Middle frontal gyrus (tissue), 1 donor: ENCODE measurements at regions not wholly inside any gene's neighbourhood (a gene's known extent, or its start where the extent isn't known, plus 50 kb on each side); places are given as distances from the start of the nearest gene placed in this dataset.
"Not testable (repeated sequence)": the region's sequence is repeated elsewhere in the genome, so short reads cannot be mapped to it uniquely, and the experiment has no call there.

Source experiments
- DNase-seq: peaks from one replicate; pipeline ENCODE4 v3.0.0-alpha.2; 2015; ENCODE audit warnings: low spot score; ENCODE audit errors: extremely low spot score

DNA sequence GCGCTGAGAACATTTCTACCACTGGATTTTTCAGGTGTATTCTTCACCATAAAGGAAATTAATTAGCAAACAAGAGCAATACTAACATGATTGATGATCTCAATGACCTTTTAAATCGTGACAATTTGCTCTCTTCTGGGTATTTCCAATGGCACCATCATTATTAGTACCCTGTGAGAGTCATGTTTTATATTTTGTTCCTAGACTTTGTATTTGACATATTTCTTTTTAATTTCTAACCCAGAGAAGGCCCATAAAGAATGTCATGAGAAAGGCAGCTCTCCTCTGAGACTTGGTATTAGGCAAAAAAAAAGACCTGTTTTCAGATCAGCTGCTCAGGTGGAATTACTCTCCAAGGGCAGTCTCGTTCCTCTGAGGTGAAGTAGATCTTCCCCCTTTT lies 1253.4 kb downstream of the ROBO2 start:
- no peak for DNase-seq

GRCh38 chr3:78304115-78304514 lies 1264.2 kb downstream of the ROBO2 start:
- DNase-seq: no peak

DNA sequence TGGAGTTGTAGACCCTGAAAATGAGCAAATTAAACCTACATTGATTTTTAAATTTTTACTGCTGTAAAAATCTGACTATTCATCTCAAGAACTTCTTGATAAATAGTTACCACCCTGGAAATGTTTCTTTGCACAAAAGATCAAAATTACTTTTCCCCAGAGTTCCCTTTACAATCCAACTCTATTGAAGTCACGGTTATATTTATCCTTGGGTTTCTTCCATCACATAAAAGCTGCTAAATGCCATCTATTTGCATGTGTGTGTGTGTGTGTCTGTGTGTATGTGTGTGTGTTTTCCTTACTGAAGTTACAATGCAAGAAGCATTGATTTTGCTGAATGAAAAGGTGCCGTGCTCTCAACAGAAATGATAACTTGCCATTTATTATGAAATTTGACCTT lies 1273.0 kb downstream of the ROBO2 start:
- DNase-seq: no peak

DNA sequence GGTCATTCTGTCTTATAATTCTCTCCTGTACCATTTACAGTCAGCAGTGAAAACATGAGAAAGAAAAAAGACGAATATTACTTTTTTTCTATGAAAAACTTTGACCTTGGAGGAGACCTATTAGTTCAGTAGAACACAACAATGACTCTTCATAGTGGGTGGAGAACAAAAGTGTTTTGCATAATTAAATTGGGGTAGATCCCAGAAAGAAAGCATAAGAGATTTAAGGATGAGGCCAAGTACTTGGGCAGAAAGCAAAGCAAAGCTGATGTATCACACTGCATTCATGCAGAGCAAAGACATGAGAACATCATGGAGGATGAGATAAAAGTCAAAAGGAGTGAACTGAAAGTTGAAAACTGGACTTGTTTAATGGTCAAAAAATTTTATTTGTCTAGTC lies 1273.4 kb downstream of the ROBO2 start:
- no peak for DNase-seq

DNA sequence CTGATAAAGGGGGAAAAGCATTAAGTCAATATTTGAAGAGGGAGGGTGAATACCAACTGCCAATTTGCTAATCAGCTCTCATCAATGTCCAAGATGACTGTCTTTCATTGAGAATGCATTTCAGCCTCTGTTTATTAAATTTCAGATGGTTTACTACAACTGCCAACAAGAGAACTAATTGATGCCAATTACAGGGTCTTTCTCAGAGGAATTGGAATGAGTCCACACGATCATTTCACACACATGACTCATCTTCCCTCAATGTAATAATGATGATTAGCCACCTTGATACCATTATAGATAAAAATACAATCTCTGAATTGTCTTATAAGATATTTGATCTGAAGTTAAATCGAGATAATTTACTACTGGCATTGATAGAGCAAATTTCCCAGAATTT lies 1274.4 kb downstream of the ROBO2 start:
- DNase-seq: no peak

DNA sequence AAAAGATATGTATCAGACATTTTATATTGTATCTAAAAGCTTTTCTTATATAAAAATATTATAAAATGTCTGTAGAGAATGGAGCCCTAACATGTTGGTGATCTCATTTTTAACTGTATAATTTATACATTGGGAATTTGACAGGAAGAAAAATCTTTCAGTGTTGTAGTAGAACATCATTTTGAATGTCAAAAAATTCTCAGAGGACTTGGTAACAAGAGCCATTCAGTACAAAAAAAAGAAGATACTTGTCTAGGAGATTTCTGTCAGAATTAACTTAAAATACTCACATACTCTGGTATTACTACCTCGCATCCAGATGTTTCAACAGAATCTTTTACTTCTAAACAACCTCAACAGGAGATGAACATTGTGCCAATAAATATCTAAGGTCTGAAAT lies 1277.9 kb downstream of the ROBO2 start:
- DNase-seq: no peak

DNA sequence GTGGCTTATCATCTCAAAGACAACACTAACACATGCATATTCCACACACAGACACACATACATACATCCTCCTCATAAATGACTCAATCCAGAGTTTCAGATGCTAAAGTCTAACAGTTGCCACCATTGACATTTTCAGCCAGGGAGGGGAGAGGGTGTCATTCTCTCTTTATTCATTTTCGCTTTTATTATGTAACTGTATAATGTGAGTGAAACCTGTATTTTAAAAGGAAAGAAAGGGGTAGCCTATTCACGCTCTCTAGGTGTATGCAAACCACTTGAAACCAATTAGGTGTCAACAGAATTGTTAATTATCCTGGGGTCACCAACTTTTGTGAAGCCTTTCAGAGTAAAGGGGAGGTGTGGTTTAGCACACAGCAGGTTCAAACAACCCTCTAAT lies 1282.9 kb downstream of the ROBO2 start:
- no peak for DNase-seq

GRCh38 chr3:78337801-78338211 lies 1297.9 kb downstream of the ROBO2 start:
- no peak for DNase-seq

DNA sequence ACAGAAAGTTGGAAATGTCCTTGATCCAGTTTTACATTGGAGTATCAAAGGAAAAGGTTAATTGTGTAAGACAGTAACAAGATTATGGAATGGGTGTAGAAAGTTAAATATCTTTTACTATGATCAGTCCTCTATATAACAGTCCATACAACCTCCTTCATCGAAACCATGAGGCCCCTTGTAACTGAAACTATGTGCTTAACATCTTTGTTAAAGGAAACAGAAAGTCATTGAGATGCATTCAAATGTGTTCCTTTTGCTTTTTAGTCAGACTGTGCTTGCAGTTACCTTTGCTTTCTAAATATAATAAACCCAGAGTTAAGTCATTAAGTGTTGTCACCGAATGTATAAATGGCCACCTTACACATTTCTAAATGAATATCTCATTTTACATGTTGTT lies 1298.5 kb downstream of the ROBO2 start:
- no peak for DNase-seq

GRCh38 chr3:78343221-78343620 lies 1303.3 kb downstream of the ROBO2 start:
- no peak for DNase-seq

- DNase-seq: not testable (repeated sequence)
Observed at GRCh38 chr3:78344267-78344666, 1304.4 kb downstream of the ROBO2 start.

DNA sequence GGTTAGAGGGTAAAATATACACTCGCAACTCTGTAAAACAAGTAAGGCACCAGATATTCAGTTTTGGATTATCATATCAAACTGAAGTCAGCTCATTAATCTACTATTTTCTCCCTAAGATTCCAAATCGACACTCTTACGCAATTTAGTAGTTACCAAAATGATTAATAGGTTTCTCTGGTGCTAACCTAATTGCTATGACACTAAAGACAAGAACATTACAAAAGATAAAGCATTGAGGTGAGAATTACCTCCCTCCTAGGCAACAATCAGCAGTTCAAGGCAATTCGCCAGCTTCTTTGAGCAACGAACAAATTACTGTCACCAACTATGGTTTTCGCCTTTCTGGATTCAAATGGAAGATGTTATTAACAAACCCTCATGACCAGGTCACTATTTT lies 1305.0 kb downstream of the ROBO2 start:
- DNase-seq: no peak

DNA sequence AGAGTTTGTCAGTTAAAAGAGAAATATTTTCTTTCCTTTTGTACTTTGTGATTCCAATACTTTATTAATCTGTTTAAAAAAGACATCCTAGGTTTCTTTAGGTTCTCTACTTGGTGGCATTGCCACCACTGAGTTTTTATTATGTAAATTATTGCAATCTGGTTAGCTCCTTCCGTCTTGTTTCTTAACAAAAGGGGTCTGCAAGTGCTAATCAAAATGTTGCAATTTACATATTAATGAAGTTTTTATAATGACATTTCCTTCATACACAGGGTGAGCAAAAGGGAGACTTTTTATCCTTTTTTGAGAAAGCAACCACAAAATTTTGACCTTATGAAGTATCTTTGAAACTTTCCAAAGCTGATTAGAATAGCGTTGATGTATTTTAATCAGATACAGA lies 1307.3 kb downstream of the ROBO2 start:
- DNase-seq: no peak

DNA sequence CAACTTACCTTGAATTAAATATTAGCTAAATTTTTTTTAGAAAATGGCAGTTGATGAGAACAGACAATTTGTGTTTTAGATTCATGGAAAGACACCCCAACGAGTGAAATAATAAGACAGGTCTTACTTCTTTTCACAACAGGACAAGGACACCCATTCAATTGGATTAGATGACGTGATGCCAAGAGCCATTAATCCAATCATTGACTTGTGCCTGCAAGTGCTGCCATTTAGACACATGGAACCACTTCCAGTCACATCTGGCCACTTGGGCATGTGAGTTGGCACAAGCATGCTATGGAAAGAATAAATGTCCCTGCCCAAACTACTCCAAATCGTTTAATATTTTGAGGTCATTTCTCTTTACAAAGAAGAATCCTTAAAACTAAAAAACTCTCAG lies 1308.8 kb downstream of the ROBO2 start:
- DNase-seq: no peak

DNA sequence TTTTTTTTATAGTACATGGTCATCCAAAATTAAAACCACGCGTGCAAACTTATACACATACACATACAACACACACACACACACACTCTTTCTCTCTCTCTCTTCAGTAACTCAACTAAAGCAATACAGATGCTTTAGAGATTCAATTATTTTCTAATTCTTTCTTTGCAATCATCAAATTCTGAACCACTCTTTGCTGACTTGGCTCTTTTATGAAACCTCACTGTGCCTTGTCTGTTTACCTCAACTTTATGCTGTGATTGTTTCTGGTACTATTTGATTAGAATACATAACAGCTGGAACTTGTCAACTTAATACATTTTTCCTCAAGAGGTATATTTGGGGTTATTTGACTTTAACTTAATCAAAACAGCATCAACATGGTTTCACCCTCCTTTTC lies 1309.7 kb downstream of the ROBO2 start:
- no peak for DNase-seq

DNA sequence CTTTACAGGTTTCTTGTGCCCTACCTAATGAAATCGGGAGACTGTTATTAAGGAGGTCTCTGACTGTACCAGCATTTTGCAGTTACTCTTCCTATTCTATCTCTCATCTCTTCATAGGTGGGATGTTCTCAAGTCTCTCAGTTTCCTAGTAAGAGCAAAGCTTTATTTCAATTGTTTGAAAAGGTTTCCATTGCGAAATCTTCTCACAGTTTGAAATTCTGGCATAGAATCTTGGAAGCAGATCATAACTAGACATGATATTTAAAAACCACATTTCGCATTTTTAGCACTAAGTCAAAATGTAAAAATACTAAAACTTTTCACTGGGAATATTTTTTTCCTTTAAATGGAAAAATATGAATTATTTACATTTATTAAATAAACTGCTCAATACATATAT lies 1311.4 kb downstream of the ROBO2 start:
- no peak for DNase-seq

- no peak for DNase-seq
Observed at GRCh38 chr3:78353231-78353630, 1313.3 kb downstream of the ROBO2 start.

- no peak for DNase-seq
Observed at GRCh38 chr3:78360849-78361248, 1321.0 kb downstream of the ROBO2 start.

- no peak for DNase-seq
Observed at GRCh38 chr3:78368636-78369345, 1328.9 kb downstream of the ROBO2 start.

DNA sequence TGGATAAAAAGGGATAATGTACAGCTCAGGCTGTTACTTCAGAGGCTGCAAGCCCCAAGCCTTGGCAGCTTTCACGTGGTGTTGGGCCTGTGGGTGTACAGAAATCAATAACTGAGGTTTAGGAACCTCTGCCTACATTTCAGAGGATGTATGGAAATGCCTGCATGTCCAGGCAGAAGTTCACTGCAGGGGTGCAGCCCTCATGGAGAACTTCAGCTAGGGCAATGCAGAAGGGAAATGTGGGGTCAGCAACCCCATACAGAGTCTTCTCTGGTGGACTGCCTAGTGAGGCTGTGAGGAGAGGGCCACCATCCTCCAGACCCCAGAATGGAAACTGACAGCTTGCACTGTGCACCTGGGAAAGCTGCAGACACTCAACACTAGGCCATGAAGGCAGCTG lies 1350.3 kb downstream of the ROBO2 start:
- no peak for DNase-seq

DNA sequence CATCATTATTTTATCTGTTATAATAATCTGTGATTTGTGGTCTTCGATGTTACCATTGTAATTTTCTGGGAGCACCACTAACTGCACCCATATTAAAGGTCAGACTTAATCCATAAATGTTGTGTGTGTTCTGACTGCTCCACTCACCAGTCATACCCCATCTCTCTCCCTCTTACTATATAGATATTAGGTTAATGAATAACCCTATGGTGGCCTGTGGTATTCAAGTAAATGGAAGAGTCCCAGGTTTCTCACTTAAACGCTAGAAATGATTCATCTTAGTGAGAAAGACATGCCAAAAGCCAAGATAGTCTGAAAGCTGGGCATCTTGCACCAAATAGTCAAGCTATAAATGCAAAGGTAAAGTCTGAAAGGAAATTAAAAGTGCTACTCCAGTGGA lies 1358.5 kb downstream of the ROBO2 start:
- no peak for DNase-seq

- DNase-seq: no peak
Observed at GRCh38 chr3:78402720-78403119, 1362.8 kb downstream of the ROBO2 start.

DNA sequence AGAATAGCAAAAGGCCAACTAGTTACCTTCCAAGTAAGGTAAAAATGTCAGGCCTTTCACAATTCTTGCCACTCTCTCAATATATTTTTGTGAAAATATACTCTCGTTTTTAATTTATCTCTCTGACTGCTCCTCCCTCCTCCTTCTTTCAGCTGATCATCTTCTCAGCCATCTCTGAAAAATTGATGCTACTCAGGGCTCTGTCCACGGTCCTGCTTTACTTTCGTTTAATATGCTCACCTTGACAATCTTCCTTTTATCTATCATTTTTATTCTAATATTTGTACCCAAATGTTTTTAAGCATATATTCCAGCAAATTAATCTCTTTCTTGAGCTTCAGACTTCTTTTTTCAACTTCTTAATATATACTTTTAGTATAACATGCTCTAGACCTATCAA lies 1362.1 kb downstream of the ROBO1 start:
- DNase-seq: no peak

- no peak for DNase-seq
Observed at GRCh38 chr3:78406396-78406795, 1361.4 kb downstream of the ROBO1 start.
